ENCODE measurements at regions not wholly inside any gene's neighbourhood (a gene's known extent, or its start where the extent isn't known, plus 50 kb on each side); places are given as distances from the start of the nearest gene placed in this dataset.

DNA sequence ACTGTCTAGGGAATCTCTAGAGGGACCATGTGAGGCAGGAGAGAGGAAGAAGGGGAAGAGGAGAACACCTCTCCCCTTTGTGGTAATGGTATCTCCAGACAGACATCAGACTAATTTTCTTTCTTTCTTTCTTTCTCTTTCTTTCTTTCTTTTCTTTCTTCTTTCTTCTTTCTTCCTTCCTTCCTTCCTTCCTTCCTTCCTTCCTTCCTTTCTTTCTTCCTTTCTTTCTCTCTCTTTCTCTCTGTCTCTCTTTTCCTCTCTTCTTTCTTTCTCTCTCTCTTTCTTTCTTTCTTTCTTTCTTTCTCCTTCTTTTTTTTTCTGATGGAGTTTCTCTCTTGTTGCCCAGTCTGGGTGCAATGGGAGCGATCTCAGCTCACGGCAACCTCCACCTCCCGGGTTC, 73.2 kb upstream of the PAX2 start:
- H3K36me3 ChIP-seq, result no peaks in the 10 kb centered on the region
- H3K9me3 ChIP-seq, result no peaks in the 10 kb centered on the region
- no peak for TF ChIP-seq CTCF (IDR thresholded peaks at IDR 0.05)
- DNase-seq (ENCODE audit: low spot score), result no peak
- no peaks in the 10 kb centered on the region for H3K4me1 ChIP-seq
- no peak overlapping the region for H3K27ac ChIP-seq
- H3K4me3 ChIP-seq, result no peak overlapping the region
- peaks cover 6 to 34% of the 10 kb centered on the region in 2 donors for H3K27me3 ChIP-seq

DNA sequence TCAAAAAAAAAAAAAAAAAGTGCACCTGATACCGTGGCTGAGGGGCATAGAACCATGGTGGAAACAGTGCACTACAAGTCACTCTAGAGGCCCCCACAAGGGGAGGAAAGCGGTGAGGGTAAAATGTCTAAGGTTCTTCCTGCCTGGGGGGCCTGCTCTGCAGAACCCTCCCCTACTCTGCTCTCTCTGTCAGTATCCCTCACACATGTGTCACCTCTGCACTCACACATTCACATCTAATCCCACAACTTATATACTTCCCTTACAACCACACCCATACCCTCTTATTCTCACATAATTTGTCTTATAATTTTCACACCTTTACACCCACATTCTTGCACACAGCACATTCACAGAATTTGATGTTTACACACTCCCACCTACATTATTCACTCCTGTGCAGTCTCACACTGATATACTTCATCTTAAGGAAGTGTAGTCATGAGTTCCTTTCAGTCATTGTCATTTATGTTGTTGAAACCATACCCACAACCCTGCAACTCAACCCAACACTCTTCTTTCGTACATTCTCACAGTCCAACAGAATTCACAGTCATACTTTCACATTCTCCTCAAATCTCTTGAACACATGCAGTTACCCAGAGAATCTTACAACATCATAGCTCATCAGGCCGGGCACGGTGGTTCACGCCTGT, 68.0 kb upstream of the PAX2 start:
- Histone ChIP-seq H3K27me3 (peaks cover 3 to 12% of the 10 kb centered on the region in 2 donors), H3K4me1 (peaks cover 0 to 4% of the 10 kb centered on the region in 2 donors), H3K27ac (no peak overlapping the region), H3K9me3 (no peaks in the 10 kb centered on the region), H3K4me3 (no peak overlapping the region), H3K36me3 (no peaks in the 10 kb centered on the region)
- no peak for DNase-seq (ENCODE audit: low spot score)
- no peak for TF ChIP-seq CTCF (IDR thresholded peaks at IDR 0.05)

DNA sequence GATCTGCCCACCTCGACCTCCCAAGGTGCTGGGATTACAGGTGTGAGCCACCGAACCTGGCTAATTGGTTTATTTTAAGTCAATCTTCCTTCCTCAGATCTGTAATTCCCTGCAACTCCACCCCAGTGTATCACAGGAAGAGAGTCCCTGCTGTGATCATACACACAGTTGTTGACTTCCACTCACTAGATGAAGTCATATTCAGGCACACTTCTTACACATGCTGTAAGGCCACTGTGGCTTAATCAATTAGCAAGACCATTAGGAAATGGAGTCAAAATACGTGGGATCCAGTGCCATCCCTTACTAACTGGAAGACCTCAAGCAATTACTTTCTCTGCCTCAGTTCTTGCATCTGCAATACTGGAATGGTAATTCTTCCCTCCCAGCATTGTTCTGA, 66.1 kb upstream of the PAX2 start:
- Histone ChIP-seq H3K36me3 (no peaks in the 10 kb centered on the region), H3K4me3 (no peak overlapping the region), H3K27ac (no peak overlapping the region), H3K4me1 (peaks cover 0 to 4% of the 10 kb centered on the region in 2 donors), H3K27me3 (peaks cover 3 to 18% of the 10 kb centered on the region in 2 donors), H3K9me3 (no peaks in the 10 kb centered on the region)
- no peak for TF ChIP-seq CTCF (IDR thresholded peaks at IDR 0.05)
- DNase-seq (ENCODE audit: low spot score), result no peak

GRCh38 chr10:100683004-100683403, 62.4 kb upstream of the PAX2 start:
- H3K27me3 ChIP-seq, result peaks cover 3 to 28% of the 10 kb centered on the region in 2 donors
- H3K4me3 ChIP-seq, result no peak overlapping the region
- DNase-seq (ENCODE audit: low spot score), result no peak
- H3K9me3 ChIP-seq, result no peaks in the 10 kb centered on the region
- no peak for TF ChIP-seq CTCF (IDR thresholded peaks at IDR 0.05)
- no peak overlapping the region for H3K27ac ChIP-seq
- no peaks in the 10 kb centered on the region for H3K36me3 ChIP-seq
- H3K4me1 ChIP-seq, result peaks cover 0 to 4% of the 10 kb centered on the region in 2 donors

- Histone ChIP-seq H3K27ac (no peak overlapping the region), H3K36me3 (no peaks in the 10 kb centered on the region), H3K4me1 (peaks cover 0 to 4% of the 10 kb centered on the region in 2 donors), H3K9me3 (no peaks in the 10 kb centered on the region), H3K27me3 (peaks cover 3 to 28% of the 10 kb centered on the region in 2 donors), H3K4me3 (no peak overlapping the region)
- TF ChIP-seq CTCF (IDR thresholded peaks at IDR 0.05), result no peak
- no peak for DNase-seq (ENCODE audit: low spot score)
Observed at GRCh38 chr10:100683545-100684300, 61.7 kb upstream of the PAX2 start.
